ENCODE measurements at regions not wholly inside any gene's neighbourhood (a gene's known extent, or its start where the extent isn't known, plus 50 kb on each side); places are given as distances from the start of the nearest gene placed in this dataset.

- no peaks in the 10 kb centered on the region for H3K79me2 ChIP-seq (ENCODE audit: insufficient read depth)
- WGBS (ENCODE audit: low lambda C conversion rate), result 47% methylated on average over 2 of the region's 2 CpGs
- no peak overlapping the region for H3K4me3 ChIP-seq (ENCODE audit: low read depth in 2 of 2, low read length in 1 of 2)
- CTCF ChIA-PET, result no interaction called here
- H3K27me3 ChIP-seq (ENCODE audit: insufficient read depth), result no peaks in the 10 kb centered on the region
- no peak overlapping the region for H3K4me2 ChIP-seq
- no peak for TF ChIP-seq EP300 (IDR thresholded peaks at IDR 0.05; ENCODE audit: borderline replicate concordance in 1 of 2, low read depth in 1 of 2, low read length in 1 of 2)
- TF ChIP-seq, protein P1, sequence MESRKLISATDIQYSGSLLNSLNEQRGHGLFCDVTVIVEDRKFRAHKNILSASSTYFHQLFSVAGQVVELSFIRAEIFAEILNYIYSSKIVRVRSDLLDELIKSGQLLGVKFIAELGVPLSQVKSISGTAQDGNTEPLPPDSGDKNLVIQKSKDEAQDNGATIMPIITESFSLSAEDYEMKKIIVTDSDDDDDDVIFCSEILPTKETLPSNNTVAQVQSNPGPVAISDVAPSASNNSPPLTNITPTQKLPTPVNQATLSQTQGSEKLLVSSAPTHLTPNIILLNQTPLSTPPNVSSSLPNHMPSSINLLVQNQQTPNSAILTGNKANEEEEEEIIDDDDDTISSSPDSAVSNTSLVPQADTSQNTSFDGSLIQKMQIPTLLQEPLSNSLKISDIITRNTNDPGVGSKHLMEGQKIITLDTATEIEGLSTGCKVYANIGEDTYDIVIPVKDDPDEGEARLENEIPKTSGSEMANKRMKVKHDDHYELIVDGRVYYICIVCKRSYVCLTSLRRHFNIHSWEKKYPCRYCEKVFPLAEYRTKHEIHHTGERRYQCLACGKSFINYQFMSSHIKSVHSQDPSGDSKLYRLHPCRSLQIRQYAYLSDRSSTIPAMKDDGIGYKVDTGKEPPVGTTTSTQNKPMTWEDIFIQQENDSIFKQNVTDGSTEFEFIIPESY (IDR thresholded peaks at IDR 0.05; ENCODE audit: borderline replicate concordance, low read depth), result no peak
- TF ChIP-seq CHD2 (IDR thresholded peaks at IDR 0.05; ENCODE audit: low read length, partially characterized antibody), result no peak
- no peaks in the 10 kb centered on the region for H3K9me3 ChIP-seq
- H4K20me1 ChIP-seq (ENCODE audit: insufficient read depth), result no peaks in the 10 kb centered on the region
- no peak overlapping the region for H3K9ac ChIP-seq
- POLR2A ChIA-PET, result no interaction called here
- no peak overlapping the region for H2AFZ ChIP-seq (ENCODE audit: low read depth)
- no peaks in the 10 kb centered on the region for H3K36me3 ChIP-seq (replicated peaks in 1 of 2; ENCODE audit: control insufficient read depth in 1 of 2, insufficient read depth in 2 of 2, low read length in 1 of 2)
- no peak for DNase-seq
- H3K27ac ChIP-seq (ENCODE audit: low read depth in 2 of 2, low read length in 1 of 2), result no peak overlapping the region
- H3F3A ChIP-seq (replicated peaks; ENCODE audit: insufficient read depth), result no peaks in the 10 kb centered on the region
- H3K4me1 ChIP-seq (ENCODE audit: control insufficient read depth in 1 of 2, insufficient read depth in 2 of 2, low read depth in 1 of 2, low read length in 1 of 2), result peaks cover 0 to 10% of the 10 kb centered on the region in 2 experiments; a peak in 2 of 4 replicates
- no peaks in the 10 kb centered on the region for H3K9me2 ChIP-seq
Measured at GRCh38 chr1:232505884-232506283, 124.0 kb downstream of the SIPA1L2 start.

DNA sequence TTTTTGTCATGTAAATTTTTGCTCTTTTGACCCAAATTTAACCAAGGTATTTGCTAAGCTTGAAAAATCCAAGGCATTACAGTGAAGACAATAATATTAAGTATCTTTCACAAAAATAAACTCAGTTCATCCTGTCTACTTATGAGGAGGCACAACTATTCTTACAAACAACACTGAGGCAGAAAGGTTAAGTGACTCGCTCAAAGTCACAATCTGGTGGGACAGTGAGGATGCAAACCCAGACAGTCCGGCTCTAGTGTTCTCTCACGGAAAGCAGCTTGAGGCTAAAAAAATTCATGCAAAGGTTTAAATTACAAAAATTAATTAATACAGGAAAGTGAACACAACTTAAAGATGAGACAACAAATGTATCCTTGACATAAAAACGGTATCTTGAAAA is 125.3 kb downstream of the SIPA1L2 start:
- Histone ChIP-seq H2AFZ (ENCODE audit: low read depth) (no peak overlapping the region), H3K4me1 (ENCODE audit: control insufficient read depth in 1 of 2, insufficient read depth in 2 of 2, low read depth in 1 of 2, low read length in 1 of 2) (peaks cover 0 to 10% of the 10 kb centered on the region in 2 experiments; a peak in 2 of 4 replicates), H3K9me2 (no peaks in the 10 kb centered on the region), H3K36me3 (replicated peaks in 1 of 2; ENCODE audit: control insufficient read depth in 1 of 2, insufficient read depth in 2 of 2, low read length in 1 of 2) (no peaks in the 10 kb centered on the region), H3K79me2 (ENCODE audit: insufficient read depth) (no peaks in the 10 kb centered on the region), H3K4me3 (ENCODE audit: low read depth in 2 of 2, low read length in 1 of 2) (no peak overlapping the region), H3F3A (replicated peaks; ENCODE audit: insufficient read depth) (no peaks in the 10 kb centered on the region), H3K9me3 (no peaks in the 10 kb centered on the region), H3K9ac (no peak overlapping the region), H4K20me1 (ENCODE audit: insufficient read depth) (no peaks in the 10 kb centered on the region), H3K4me2 (no peak overlapping the region), H3K27ac (ENCODE audit: low read depth in 2 of 2, low read length in 1 of 2) (no peak overlapping the region), H3K27me3 (ENCODE audit: insufficient read depth) (no peaks in the 10 kb centered on the region)
- ChIA-PET POLR2A (no interaction called here), CTCF (no interaction called here)
- TF ChIP-seq, protein P2, sequence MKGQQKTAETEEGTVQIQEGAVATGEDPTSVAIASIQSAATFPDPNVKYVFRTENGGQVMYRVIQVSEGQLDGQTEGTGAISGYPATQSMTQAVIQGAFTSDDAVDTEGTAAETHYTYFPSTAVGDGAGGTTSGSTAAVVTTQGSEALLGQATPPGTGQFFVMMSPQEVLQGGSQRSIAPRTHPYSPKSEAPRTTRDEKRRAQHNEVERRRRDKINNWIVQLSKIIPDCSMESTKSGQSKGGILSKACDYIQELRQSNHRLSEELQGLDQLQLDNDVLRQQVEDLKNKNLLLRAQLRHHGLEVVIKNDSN (IDR thresholded peaks at IDR 0.05; ENCODE audit: borderline replicate concordance, low read depth), result no peak
- TF ChIP-seq FOSL2 (IDR thresholded peaks at IDR 0.05; ENCODE audit: borderline replicate concordance, low read depth) (no peak), GATA2 (CRISPR knock-in tag; IDR thresholded peaks at IDR 0.05) (no peak), CHD2 (IDR thresholded peaks at IDR 0.05; ENCODE audit: low read length, partially characterized antibody) (no peak), RCOR1 (IDR thresholded peaks at IDR 0.05; ENCODE audit: low read length) (no peak), TCF12 (IDR thresholded peaks at IDR 0.05) (no peak)
- TF ChIP-seq, protein P3, sequence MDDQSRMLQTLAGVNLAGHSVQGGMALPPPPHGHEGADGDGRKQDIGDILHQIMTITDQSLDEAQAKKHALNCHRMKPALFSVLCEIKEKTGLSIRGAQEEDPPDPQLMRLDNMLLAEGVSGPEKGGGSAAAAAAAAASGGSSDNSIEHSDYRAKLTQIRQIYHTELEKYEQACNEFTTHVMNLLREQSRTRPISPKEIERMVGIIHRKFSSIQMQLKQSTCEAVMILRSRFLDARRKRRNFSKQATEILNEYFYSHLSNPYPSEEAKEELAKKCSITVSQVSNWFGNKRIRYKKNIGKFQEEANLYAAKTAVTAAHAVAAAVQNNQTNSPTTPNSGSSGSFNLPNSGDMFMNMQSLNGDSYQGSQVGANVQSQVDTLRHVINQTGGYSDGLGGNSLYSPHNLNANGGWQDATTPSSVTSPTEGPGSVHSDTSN (IDR thresholded peaks at IDR 0.05), result no peak
- 89% methylated on average over 4 of the region's 4 CpGs for WGBS (ENCODE audit: low lambda C conversion rate)
- no peak for DNase-seq

Data from SK-N-SH (cell line).